ENCODE measurements at regions not wholly inside any gene's neighbourhood (a gene's known extent, or its start where the extent isn't known, plus 50 kb on each side); places are given as distances from the start of the nearest gene placed in this dataset.

- Histone ChIP-seq H3K4me1 (ENCODE audit: control insufficient read depth, extremely low read depth, insufficient read depth, low read length) (peaks cover 29% of the 10 kb centered on the region), H3K9me1 (ENCODE audit: control insufficient read depth, extremely low read depth, insufficient read depth, low read length) (no peaks in the 10 kb centered on the region), H3K4me3 (ENCODE audit: control insufficient read depth in 2 of 3, extremely low read depth in 1 of 3, insufficient read depth in 2 of 3, low read depth in 1 of 3, low read length in 3 of 3) (no peak overlapping the region), H2AFZ (ENCODE audit: control insufficient read depth, low read length) (no peak overlapping the region), H3K36me3 (ENCODE audit: control insufficient read depth in 2 of 2, extremely low read depth in 1 of 2, insufficient read depth in 2 of 2, low read length in 2 of 2) (no peaks in the 10 kb centered on the region), H3K9ac (ENCODE audit: control insufficient read depth, extremely low read depth, insufficient read depth, low read length) (no peak overlapping the region), H3K27me3 (ENCODE audit: control insufficient read depth, extremely low read depth, insufficient read depth, low read length) (no peaks in the 10 kb centered on the region), H3K4me2 (ENCODE audit: control insufficient read depth, extremely low read depth, insufficient read depth, low read depth, low read length) (no peak overlapping the region), H4K20me1 (ENCODE audit: control insufficient read depth, extremely low read depth, insufficient read depth, low read length) (no peaks in the 10 kb centered on the region), H3K27ac (ENCODE audit: control insufficient read depth, insufficient read depth, low read length) (no peak overlapping the region), H3K9me3 (ENCODE audit: control insufficient read depth, low read depth, low read length) (no peaks in the 10 kb centered on the region), H3K79me2 (ENCODE audit: control insufficient read depth, insufficient read depth, low read length) (no peaks in the 10 kb centered on the region)
- no peak for DNase-seq (ENCODE audit: low read depth, low spot score)
- no peak for FAIRE-seq
- TF ChIP-seq EZH2 (IDR thresholded peaks at IDR 0.05; ENCODE audit: low read length) (no peak), CTCF (optimal IDR thresholded peaks at IDR 0.05 in 1 of 3, IDR thresholded peaks at IDR 0.05 in 1 of 3, conservative IDR thresholded peaks at IDR 0.05 in 1 of 3; ENCODE audit: extremely low read depth in 1 of 3, insufficient read depth in 2 of 3, low read length in 3 of 3) (no peak)
- dilution Hi-C loops (cut with MboI; ENCODE audit: extremely low pct_ligation_motif_present, low sequenced_read_pairs), result no loop called here
These were observed 79.1 kb downstream of the ZNF365 start for GRCh38 chr10:62453274-62453673.

GRCh38 chr10:62454687-62455397 lies 80.7 kb downstream of the ZNF365 start:
- no peak for TF ChIP-seq CTCF (optimal IDR thresholded peaks at IDR 0.05 in 1 of 3, IDR thresholded peaks at IDR 0.05 in 1 of 3, conservative IDR thresholded peaks at IDR 0.05 in 1 of 3; ENCODE audit: extremely low read depth in 1 of 3, insufficient read depth in 2 of 3, low read length in 3 of 3)
- no peak for TF ChIP-seq EZH2 (IDR thresholded peaks at IDR 0.05; ENCODE audit: low read length)
- FAIRE-seq, result peak; percentile 94
- no peaks in the 10 kb centered on the region for H3K79me2 ChIP-seq (ENCODE audit: control insufficient read depth, insufficient read depth, low read length)
- H3K36me3 ChIP-seq (ENCODE audit: control insufficient read depth in 2 of 2, extremely low read depth in 1 of 2, insufficient read depth in 2 of 2, low read length in 2 of 2), result no peaks in the 10 kb centered on the region
- no peak overlapping the region for H3K4me3 ChIP-seq (ENCODE audit: control insufficient read depth in 2 of 3, extremely low read depth in 1 of 3, insufficient read depth in 2 of 3, low read depth in 1 of 3, low read length in 3 of 3)
- no peaks in the 10 kb centered on the region for H4K20me1 ChIP-seq (ENCODE audit: control insufficient read depth, extremely low read depth, insufficient read depth, low read length)
- H3K9ac ChIP-seq (ENCODE audit: control insufficient read depth, extremely low read depth, insufficient read depth, low read length), result no peak overlapping the region
- H3K27ac ChIP-seq (ENCODE audit: control insufficient read depth, insufficient read depth, low read length), result peak overlapping the region; percentile 17
- H3K4me1 ChIP-seq (ENCODE audit: control insufficient read depth, extremely low read depth, insufficient read depth, low read length), result peaks cover 29% of the 10 kb centered on the region
- DNase-seq (ENCODE audit: low read depth, low spot score), result no peak
- H3K9me3 ChIP-seq (ENCODE audit: control insufficient read depth, low read depth, low read length), result no peaks in the 10 kb centered on the region
- dilution Hi-C loops (cut with MboI; ENCODE audit: extremely low pct_ligation_motif_present, low sequenced_read_pairs), result no loop called here
- no peaks in the 10 kb centered on the region for H3K27me3 ChIP-seq (ENCODE audit: control insufficient read depth, extremely low read depth, insufficient read depth, low read length)
- H2AFZ ChIP-seq (ENCODE audit: control insufficient read depth, low read length), result peak overlapping the region; percentile 86
- H3K4me2 ChIP-seq (ENCODE audit: control insufficient read depth, extremely low read depth, insufficient read depth, low read depth, low read length), result peak overlapping the region; percentile 52
- H3K9me1 ChIP-seq (ENCODE audit: control insufficient read depth, extremely low read depth, insufficient read depth, low read length), result no peaks in the 10 kb centered on the region
